H1 (cell line): ENCODE measurements at regions not wholly inside any gene's neighbourhood (a gene's known extent, or its start where the extent isn't known, plus 50 kb on each side); places are given as distances from the start of the nearest gene placed in this dataset.

Experiments
- CTCF ChIA-PET: fragments of 300-600 bp; sonication (Branson Sonifier 250); formaldehyde crosslinking; loops from one replicate; lab custom pipeline; 2021; ENCODE audit not compliant: partially characterized antibody; lab: Charles Lee
- POLR2A ChIA-PET: fragments of 300-600 bp; sonication (Branson Sonifier 250); formaldehyde crosslinking; loops from one replicate; lab custom pipeline; 2021; ENCODE audit warnings: inconsistent platforms; ENCODE audit not compliant: partially characterized antibody; lab: Charles Lee
- DNase-seq, 2 experiments: peaks; one replicate each; pipeline versions ENCODE4 v3.0.0 to v3.0.0-alpha.2; 2010 to 2022; ENCODE audit warnings: low spot score in 2 of 2, low read depth in 1 of 2, mixed read lengths in 1 of 2
- FAIRE-seq: peaks from 2 replicates; lab custom pipeline; 2011; peaks lifted over from hg19 to GRCh38; lab: Jason Lieb, UNC
- H2AFZ ChIP-seq: 2 replicates; pipeline ENCODE4 v1.8.1; 2012; ENCODE audit warnings: low read length, inconsistent platforms
- H2AK5ac ChIP-seq: 2 replicates; pipeline ENCODE4 v1.6.1; 2013; ENCODE audit warnings: low read depth, low read length
- H2BK120ac ChIP-seq: replicated peaks from 2 replicates; pipeline ENCODE3; 2013; ENCODE audit warnings: low read depth, low read length, inconsistent platforms
- H2BK12ac ChIP-seq: 2 replicates; pipeline ENCODE4 v1.6.1; 2013; ENCODE audit warnings: low read depth, low read length
- H2BK15ac ChIP-seq: 2 replicates; pipeline ENCODE4 v1.6.1; 2013; ENCODE audit warnings: low read length
- H2BK20ac ChIP-seq: 2 replicates; pipeline ENCODE4 v1.6.1; 2013; ENCODE audit warnings: low read length
- H2BK5ac ChIP-seq: 2 replicates; pipeline ENCODE4 v1.6.1; 2013; ENCODE audit warnings: low read depth, low read length
- H3K14ac ChIP-seq: 2 replicates; pipeline ENCODE4 v1.6.1; 2013; ENCODE audit warnings: inconsistent platforms; ENCODE audit not compliant: insufficient read length
- H3K18ac ChIP-seq: 2 replicates; pipeline ENCODE4 v1.6.1; 2013; ENCODE audit warnings: low read length; ENCODE audit errors: extremely low read depth
- H3K23ac ChIP-seq: 2 replicates; pipeline ENCODE4 v1.6.1; 2013; ENCODE audit warnings: inconsistent platforms; ENCODE audit not compliant: insufficient read length
- H3K23me2 ChIP-seq: 2 replicates; pipeline ENCODE4 v1.6.1; 2013; ENCODE audit warnings: low read depth, low read length
- H3K27ac ChIP-seq: 2 replicates; pipeline ENCODE4 v1.6.1; 2011; ENCODE audit warnings: low read depth, low read length, inconsistent platforms
- H3K27me3 ChIP-seq, 4 experiments: replicated peaks in 1 of 4; 1 replicate in 1 of 4; 2 replicates in 3 of 4; pipeline versions ENCODE4 v1.6.1 to v1.8.1; 2011 to 2013; ENCODE audit warnings: low read length in 3 of 4, mild to moderate bottlenecking in 3 of 4, inconsistent platforms in 2 of 4, mixed read lengths in 2 of 4, moderate library complexity in 1 of 4; ENCODE audit not compliant: control insufficient read depth in 3 of 4, insufficient read depth in 3 of 4; ENCODE audit errors: extremely low read depth in 1 of 4
- H3K36me3 ChIP-seq, 4 experiments: 2 replicates each; pipeline versions ENCODE4 v1.6.1 to v1.8.1; 2011 to 2013; ENCODE audit warnings: mild to moderate bottlenecking in 4 of 4, low read length in 3 of 4, moderate library complexity in 2 of 4, control low read depth in 1 of 4, inconsistent platforms in 1 of 4; ENCODE audit not compliant: insufficient read depth in 4 of 4, control insufficient read depth in 2 of 4
- H3K4ac ChIP-seq: replicated peaks from 2 replicates; pipeline ENCODE3; 2013; ENCODE audit warnings: low read length, low read depth, mixed read lengths, inconsistent platforms; ENCODE audit not compliant: insufficient read length
- H3K4me1 ChIP-seq, 4 experiments: replicated peaks in 1 of 4; 1 replicate in 1 of 4; 2 replicates in 3 of 4; pipeline versions ENCODE4 v1.6.1 to v1.8.1; 2011 to 2013; ENCODE audit warnings: low read length in 3 of 4, inconsistent platforms in 2 of 4, mixed read lengths in 1 of 4; ENCODE audit not compliant: insufficient read depth in 4 of 4, control insufficient read depth in 3 of 4
- H3K4me2 ChIP-seq, 2 experiments: 2 replicates each; pipeline versions ENCODE4 v1.6.1 to v1.8.1; 2011 to 2013; ENCODE audit warnings: low read depth in 2 of 2, low read length in 2 of 2, control low read depth in 1 of 2, inconsistent platforms in 1 of 2, mild to moderate bottlenecking in 1 of 2; ENCODE audit not compliant: insufficient read depth in 1 of 2
- H3K4me3 ChIP-seq, 4 experiments: fragments of 200-600, 300-600 bp in 1 of 4; sonication (generic), shearing (Covaris generic), sonication (Bioruptor Twin) in 1 of 4; 2 replicates each; pipeline versions ENCODE4 v1.5.1 to v1.8.1; 2011 to 2016; ENCODE audit warnings: low read length in 4 of 4, low read depth in 3 of 4, control low read depth in 2 of 4, inconsistent platforms in 2 of 4, mild to moderate bottlenecking in 2 of 4, mixed read lengths in 1 of 4, moderate library complexity in 1 of 4; ENCODE audit not compliant: insufficient read depth in 2 of 4; ENCODE audit errors: extremely low read depth in 1 of 4
- H3K56ac ChIP-seq: replicated peaks from 2 replicates; pipeline ENCODE3; 2013; ENCODE audit warnings: low read depth, mild to moderate bottlenecking, mixed read lengths, low read length, inconsistent platforms; ENCODE audit not compliant: insufficient read length
- H3K79me1 ChIP-seq: 2 replicates; pipeline ENCODE4 v1.6.1; 2013; ENCODE audit warnings: low read depth, low read length, control low read depth
- H3K79me2 ChIP-seq, 2 experiments: 2 replicates each; pipeline versions ENCODE4 v1.6.1 to v1.8.1; 2012 to 2013; ENCODE audit warnings: low read length in 2 of 2, mild to moderate bottlenecking in 2 of 2, inconsistent platforms in 1 of 2; ENCODE audit not compliant: insufficient read depth in 2 of 2, control insufficient read depth in 1 of 2
- H3K9ac ChIP-seq, 4 experiments: replicated peaks in 1 of 4; 1 replicate in 1 of 4; 2 replicates in 3 of 4; pipeline versions ENCODE4 v1.6.1 to v1.8.1; 2011 to 2013; ENCODE audit warnings: low read depth in 3 of 4, low read length in 3 of 4, control low read depth in 2 of 4, mild to moderate bottlenecking in 2 of 4, moderate library complexity in 2 of 4, inconsistent platforms in 1 of 4; ENCODE audit errors: extremely low read depth in 1 of 4
- H3K9me3 ChIP-seq, 2 experiments: 2 replicates each; pipeline versions ENCODE4 v1.6.1 to v1.8.1; 2012 to 2013; ENCODE audit warnings: mild to moderate bottlenecking in 2 of 2, moderate library complexity in 2 of 2, control low read depth in 1 of 2, inconsistent platforms in 1 of 2, low read depth in 1 of 2, low read length in 1 of 2, mixed read lengths in 1 of 2; ENCODE audit not compliant: insufficient read depth in 2 of 2
- H4K20me1 ChIP-seq, 2 experiments: replicated peaks in 1 of 2; 2 replicates each; pipeline versions ENCODE3 to v1.8.1; 2011 to 2013; ENCODE audit warnings: inconsistent platforms in 2 of 2, low read length in 2 of 2, mild to moderate bottlenecking in 1 of 2; ENCODE audit not compliant: insufficient read depth in 2 of 2, control insufficient read depth in 1 of 2
- H4K5ac ChIP-seq: 2 replicates; pipeline ENCODE4 v1.6.1; 2013; ENCODE audit warnings: low read length, low read depth, mixed read lengths, inconsistent platforms; ENCODE audit not compliant: insufficient read length
- H4K8ac ChIP-seq: 2 replicates; pipeline ENCODE4 v1.8.0; 2013; ENCODE audit warnings: mild to moderate bottlenecking, moderate library complexity, low read length, inconsistent platforms; ENCODE audit not compliant: insufficient read depth; ENCODE audit errors: extremely low read depth
- H4K91ac ChIP-seq: replicated peaks from 2 replicates; pipeline ENCODE3; 2013; ENCODE audit warnings: low read length, mixed read lengths, inconsistent platforms; ENCODE audit not compliant: insufficient read length
- BACH1 ChIP-seq: IDR thresholded peaks from 2 replicates; pipeline ENCODE4 v1.6.1; 2012; ENCODE audit warnings: low read length, improper control_type of control experiment
- GABPA ChIP-seq: IDR thresholded peaks from 2 replicates; pipeline ENCODE4 v1.6.1; 2011; ENCODE audit warnings: mild to moderate bottlenecking, low read length, moderate library complexity, borderline replicate concordance; ENCODE audit not compliant: insufficient read depth
- JUN ChIP-seq: IDR thresholded peaks from 2 replicates; pipeline ENCODE4 v1.6.1; 2011; ENCODE audit warnings: low read depth, mild to moderate bottlenecking, improper control_type of control experiment, low read length
- KDM5A ChIP-seq: fragments of 200-600 bp; IDR thresholded peaks from 2 replicates; pipeline ENCODE4 v1.7.1; 2012; ENCODE audit warnings: mild to moderate bottlenecking, low read length, inconsistent platforms, mixed read lengths
- PHF8 ChIP-seq: fragments of 200-600 bp; sonication (generic); conservative IDR thresholded peaks from 2 replicates; pipeline ENCODE4 v1.7.1; 2012; ENCODE audit warnings: low read depth, mild to moderate bottlenecking, inconsistent platforms, low read length, moderate library complexity
- POLR2AphosphoS5 ChIP-seq: IDR thresholded peaks from 2 replicates; pipeline ENCODE4 v1.6.1; 2011; ENCODE audit warnings: low read depth, low read length
- POU5F1 ChIP-seq: IDR thresholded peaks from 2 replicates; pipeline ENCODE4 v1.6.1; 2011; ENCODE audit warnings: low read depth, mild to moderate bottlenecking, low read length, moderate library complexity
- RAD21 ChIP-seq, 2 experiments: IDR thresholded peaks in 1 of 2; conservative IDR thresholded peaks in 1 of 2; 2 replicates each; pipeline ENCODE4 v1.6.1; 2011; ENCODE audit warnings: low read depth in 2 of 2, low read length in 2 of 2, improper control_type of control experiment in 1 of 2, inconsistent platforms in 1 of 2, mild to moderate bottlenecking in 1 of 2, moderate library complexity in 1 of 2
- SIN3A ChIP-seq, 2 experiments: IDR thresholded peaks in 1 of 2; conservative IDR thresholded peaks in 1 of 2; 2 replicates each; pipeline ENCODE4 v1.6.1; 2011 to 2012; ENCODE audit warnings: low read length in 2 of 2, improper control_type of control experiment in 1 of 2, low read depth in 1 of 2, mild to moderate bottlenecking in 1 of 2
- SP1 ChIP-seq: IDR thresholded peaks from 2 replicates; pipeline ENCODE4 v1.6.1; 2011; ENCODE audit warnings: low read depth, low read length
- SP2 ChIP-seq: IDR thresholded peaks from 2 replicates; pipeline ENCODE4 v1.6.1; 2012; ENCODE audit warnings: mild to moderate bottlenecking, low read length, inconsistent platforms
- SRF ChIP-seq: IDR thresholded peaks from 2 replicates; pipeline ENCODE4 v1.6.1; 2011; ENCODE audit warnings: mild to moderate bottlenecking, low read depth, low read length, moderate library complexity
- TBP ChIP-seq: IDR thresholded peaks from 2 replicates; pipeline ENCODE4 v1.6.1; 2011; ENCODE audit warnings: low read depth, low read length, improper control_type of control experiment
- ZNF274 ChIP-seq: IDR thresholded peaks from 2 replicates; pipeline ENCODE4 v1.7.0; 2012; ENCODE audit warnings: low read length, borderline replicate concordance; ENCODE audit errors: extremely low read depth
- TF ChIP-seq, protein P1 (sequence below): IDR thresholded peaks from 2 replicates; pipeline ENCODE4 v1.6.1; 2012; ENCODE audit warnings: inconsistent platforms

DNA sequence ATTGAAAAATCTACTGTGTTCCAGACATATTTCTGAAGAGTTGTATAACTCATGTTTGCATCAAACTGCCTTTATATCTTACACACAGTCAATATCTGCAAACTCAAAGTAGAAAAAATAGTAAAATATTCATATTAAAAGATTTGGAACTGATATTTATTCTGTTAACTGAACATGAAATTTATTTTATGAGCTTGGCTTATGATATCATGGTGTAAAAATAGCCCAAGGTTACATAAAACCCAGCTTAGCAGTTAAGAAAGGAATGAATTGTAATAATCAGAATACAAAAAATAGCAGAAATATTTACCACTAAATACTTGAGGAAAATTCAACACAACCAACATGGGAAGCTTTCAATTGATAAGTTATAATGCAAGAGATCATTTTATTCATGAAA, 367.9 kb downstream of the FLRT2 start:
- Histone ChIP-seq H3K9me3 (no peaks in the 10 kb centered on the region), H4K91ac (no peak overlapping the region), H3K27ac (no peak overlapping the region), H3K18ac (no peak overlapping the region), H2AFZ (no peak overlapping the region), H3K56ac (no peak overlapping the region), H2BK15ac (no peak overlapping the region), H3K4me3 (no peak overlapping the region), H2BK120ac (no peak overlapping the region), H3K36me3 (no peaks in the 10 kb centered on the region), H3K23me2 (no peaks in the 10 kb centered on the region), H4K20me1 (no peaks in the 10 kb centered on the region), H3K4me1 (0 out of 7 replicates have a peak, but pooled peaks cover 0 to 3% (median 0%) of the 10 kb centered on the region in 4 experiments), H3K27me3 (peaks cover 0 to 1% (median 0%) of the 10 kb centered on the region in 4 experiments; a peak in 1 of 7 replicates), H3K79me1 (no peaks in the 10 kb centered on the region), H4K5ac (no peak overlapping the region), H4K8ac (no peak overlapping the region), H2BK12ac (no peak overlapping the region), H3K4ac (no peak overlapping the region), H3K9ac (no peak overlapping the region), H2BK5ac (no peak overlapping the region), H3K14ac (no peak overlapping the region), H3K23ac (no peak overlapping the region), H2AK5ac (no peak overlapping the region), H2BK20ac (no peak overlapping the region), H3K4me2 (no peak overlapping the region), H3K79me2 (no peaks in the 10 kb centered on the region)
- DNase-seq = no peak
- POLR2A ChIA-PET = no interaction called here
- TF ChIP-seq PHF8 (no peak), TBP (no peak), SP2 (no peak), KDM5A (no peak), POU5F1 (no peak), ZNF274 (no peak), SP1 (no peak), POLR2AphosphoS5 (no peak), BACH1 (no peak), JUN (no peak), SRF (no peak), SIN3A (conservative IDR thresholded peaks at IDR 0.05 in 1 of 2, IDR thresholded peaks at IDR 0.05 in 1 of 2; ENCODE audit: low read depth in 1 of 2, low read length in 2 of 2) (no peak), RAD21 (IDR thresholded peaks at IDR 0.05 in 1 of 2, conservative IDR thresholded peaks at IDR 0.05 in 1 of 2; ENCODE audit: low read depth in 2 of 2, low read length in 2 of 2) (no peak), GABPA (no peak)
- TF ChIP-seq, protein P1, sequence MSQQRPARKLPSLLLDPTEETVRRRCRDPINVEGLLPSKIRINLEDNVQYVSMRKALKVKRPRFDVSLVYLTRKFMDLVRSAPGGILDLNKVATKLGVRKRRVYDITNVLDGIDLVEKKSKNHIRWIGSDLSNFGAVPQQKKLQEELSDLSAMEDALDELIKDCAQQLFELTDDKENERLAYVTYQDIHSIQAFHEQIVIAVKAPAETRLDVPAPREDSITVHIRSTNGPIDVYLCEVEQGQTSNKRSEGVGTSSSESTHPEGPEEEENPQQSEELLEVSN = no peak
- CTCF ChIA-PET = interaction anchor here (0.7 to 1.0 kb wide), 2 partner anchors 50 to 160 kb away, joined by 3 read pairs; no protein-coding TSS in a partner anchor
- FAIRE-seq = no peak
